GM23338 (cell line): ENCODE measurements at regions not wholly inside any gene's neighbourhood (a gene's known extent, or its start where the extent isn't known, plus 50 kb on each side); places are given as distances from the start of the nearest gene placed in this dataset.

Experiments used
- CREB1 ChIP-seq: fragments of 250-450 bp; sonication (Bioruptor Pico); IDR thresholded peaks from 2 replicates; pipeline ENCODE4 v1.5.0; 2020; ENCODE audit warnings: low read depth, mild to moderate bottlenecking, moderate library complexity
- EZH2 ChIP-seq: fragments of 200-600 bp; sonication (generic); IDR thresholded peaks from one replicate; pipeline ENCODE4 v1.8.0; 2017; ENCODE audit warnings: antibody characterized with exemption, mild to moderate bottlenecking, low read depth; ENCODE audit not compliant: unreplicated experiment
- EZH2phosphoT487 ChIP-seq: fragments of 200-600 bp; sonication (generic); IDR thresholded peaks from one replicate; pipeline ENCODE4 v1.8.1; 2018; ENCODE audit warnings: antibody characterized with exemption; ENCODE audit not compliant: unreplicated experiment
- POLR2AphosphoS5 ChIP-seq: IDR thresholded peaks from 2 replicates; pipeline ENCODE4 v1.6.1; 2016; ENCODE audit warnings: antibody characterized with exemption, low read depth
- TF ChIP-seq, protein P1 (sequence below), 2 experiments: fragments of 200-600 bp in 1 of 2; sonication (generic) in 1 of 2; conservative IDR thresholded peaks; 2 replicates each; pipeline versions ENCODE4 v1.5.1 to v1.6.1; 2016 to 2017; ENCODE audit warnings: antibody characterized with exemption in 2 of 2, low read depth in 2 of 2, mild to moderate bottlenecking in 2 of 2, moderate library complexity in 1 of 2
- TF ChIP-seq, protein P2 (sequence below): IDR thresholded peaks from one replicate; pipeline ENCODE4 v1.6.1; 2018; ENCODE audit warnings: antibody characterized with exemption; ENCODE audit not compliant: unreplicated experiment
- TF ChIP-seq, protein P3 (sequence below): fragments of 250-450 bp; sonication (Bioruptor Pico); IDR thresholded peaks from 2 replicates; pipeline ENCODE4 v1.5.0; 2020; ENCODE audit warnings: mild to moderate bottlenecking, moderate library complexity

DNA sequence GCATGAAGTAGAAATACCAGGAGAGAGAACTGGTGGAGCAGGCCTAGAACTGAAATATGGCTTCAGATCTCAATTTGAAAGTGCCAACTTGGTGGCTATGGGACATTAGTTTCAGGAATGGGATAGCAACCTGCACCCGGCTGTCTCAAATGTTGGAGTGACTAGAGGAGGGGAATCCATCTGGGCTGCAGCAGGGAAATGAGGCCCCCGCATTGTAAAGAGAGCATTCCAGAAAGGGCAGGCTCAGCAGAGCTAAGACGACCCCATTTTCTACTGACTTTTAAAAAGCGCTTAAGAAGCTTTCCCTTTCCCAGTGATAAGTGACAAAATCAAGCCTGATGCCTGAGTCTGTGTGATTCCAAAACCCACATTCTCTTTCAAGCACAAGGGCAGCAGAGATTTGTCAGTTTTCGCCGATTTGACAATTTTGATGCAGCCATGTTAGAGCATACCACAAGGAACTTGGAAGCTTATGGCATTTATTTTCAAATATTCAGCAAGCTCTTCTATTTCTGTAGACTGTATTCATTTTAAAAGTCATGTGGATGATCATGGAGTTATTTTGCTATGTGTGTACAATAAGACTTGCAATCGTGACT lies 119.8 kb upstream of the ARHGAP28 start:
- TF ChIP-seq, protein P1, sequence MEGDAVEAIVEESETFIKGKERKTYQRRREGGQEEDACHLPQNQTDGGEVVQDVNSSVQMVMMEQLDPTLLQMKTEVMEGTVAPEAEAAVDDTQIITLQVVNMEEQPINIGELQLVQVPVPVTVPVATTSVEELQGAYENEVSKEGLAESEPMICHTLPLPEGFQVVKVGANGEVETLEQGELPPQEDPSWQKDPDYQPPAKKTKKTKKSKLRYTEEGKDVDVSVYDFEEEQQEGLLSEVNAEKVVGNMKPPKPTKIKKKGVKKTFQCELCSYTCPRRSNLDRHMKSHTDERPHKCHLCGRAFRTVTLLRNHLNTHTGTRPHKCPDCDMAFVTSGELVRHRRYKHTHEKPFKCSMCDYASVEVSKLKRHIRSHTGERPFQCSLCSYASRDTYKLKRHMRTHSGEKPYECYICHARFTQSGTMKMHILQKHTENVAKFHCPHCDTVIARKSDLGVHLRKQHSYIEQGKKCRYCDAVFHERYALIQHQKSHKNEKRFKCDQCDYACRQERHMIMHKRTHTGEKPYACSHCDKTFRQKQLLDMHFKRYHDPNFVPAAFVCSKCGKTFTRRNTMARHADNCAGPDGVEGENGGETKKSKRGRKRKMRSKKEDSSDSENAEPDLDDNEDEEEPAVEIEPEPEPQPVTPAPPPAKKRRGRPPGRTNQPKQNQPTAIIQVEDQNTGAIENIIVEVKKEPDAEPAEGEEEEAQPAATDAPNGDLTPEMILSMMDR (conservative IDR thresholded peaks at IDR 0.05; ENCODE audit: low read depth in 2 of 2) = no peak
- TF ChIP-seq EZH2 = no peak
- TF ChIP-seq, protein P2, sequence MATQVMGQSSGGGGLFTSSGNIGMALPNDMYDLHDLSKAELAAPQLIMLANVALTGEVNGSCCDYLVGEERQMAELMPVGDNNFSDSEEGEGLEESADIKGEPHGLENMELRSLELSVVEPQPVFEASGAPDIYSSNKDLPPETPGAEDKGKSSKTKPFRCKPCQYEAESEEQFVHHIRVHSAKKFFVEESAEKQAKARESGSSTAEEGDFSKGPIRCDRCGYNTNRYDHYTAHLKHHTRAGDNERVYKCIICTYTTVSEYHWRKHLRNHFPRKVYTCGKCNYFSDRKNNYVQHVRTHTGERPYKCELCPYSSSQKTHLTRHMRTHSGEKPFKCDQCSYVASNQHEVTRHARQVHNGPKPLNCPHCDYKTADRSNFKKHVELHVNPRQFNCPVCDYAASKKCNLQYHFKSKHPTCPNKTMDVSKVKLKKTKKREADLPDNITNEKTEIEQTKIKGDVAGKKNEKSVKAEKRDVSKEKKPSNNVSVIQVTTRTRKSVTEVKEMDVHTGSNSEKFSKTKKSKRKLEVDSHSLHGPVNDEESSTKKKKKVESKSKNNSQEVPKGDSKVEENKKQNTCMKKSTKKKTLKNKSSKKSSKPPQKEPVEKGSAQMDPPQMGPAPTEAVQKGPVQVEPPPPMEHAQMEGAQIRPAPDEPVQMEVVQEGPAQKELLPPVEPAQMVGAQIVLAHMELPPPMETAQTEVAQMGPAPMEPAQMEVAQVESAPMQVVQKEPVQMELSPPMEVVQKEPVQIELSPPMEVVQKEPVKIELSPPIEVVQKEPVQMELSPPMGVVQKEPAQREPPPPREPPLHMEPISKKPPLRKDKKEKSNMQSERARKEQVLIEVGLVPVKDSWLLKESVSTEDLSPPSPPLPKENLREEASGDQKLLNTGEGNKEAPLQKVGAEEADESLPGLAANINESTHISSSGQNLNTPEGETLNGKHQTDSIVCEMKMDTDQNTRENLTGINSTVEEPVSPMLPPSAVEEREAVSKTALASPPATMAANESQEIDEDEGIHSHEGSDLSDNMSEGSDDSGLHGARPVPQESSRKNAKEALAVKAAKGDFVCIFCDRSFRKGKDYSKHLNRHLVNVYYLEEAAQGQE = no peak
- TF ChIP-seq POLR2AphosphoS5 = no peak
- TF ChIP-seq EZH2phosphoT487 = no peak
- TF ChIP-seq, protein P3, sequence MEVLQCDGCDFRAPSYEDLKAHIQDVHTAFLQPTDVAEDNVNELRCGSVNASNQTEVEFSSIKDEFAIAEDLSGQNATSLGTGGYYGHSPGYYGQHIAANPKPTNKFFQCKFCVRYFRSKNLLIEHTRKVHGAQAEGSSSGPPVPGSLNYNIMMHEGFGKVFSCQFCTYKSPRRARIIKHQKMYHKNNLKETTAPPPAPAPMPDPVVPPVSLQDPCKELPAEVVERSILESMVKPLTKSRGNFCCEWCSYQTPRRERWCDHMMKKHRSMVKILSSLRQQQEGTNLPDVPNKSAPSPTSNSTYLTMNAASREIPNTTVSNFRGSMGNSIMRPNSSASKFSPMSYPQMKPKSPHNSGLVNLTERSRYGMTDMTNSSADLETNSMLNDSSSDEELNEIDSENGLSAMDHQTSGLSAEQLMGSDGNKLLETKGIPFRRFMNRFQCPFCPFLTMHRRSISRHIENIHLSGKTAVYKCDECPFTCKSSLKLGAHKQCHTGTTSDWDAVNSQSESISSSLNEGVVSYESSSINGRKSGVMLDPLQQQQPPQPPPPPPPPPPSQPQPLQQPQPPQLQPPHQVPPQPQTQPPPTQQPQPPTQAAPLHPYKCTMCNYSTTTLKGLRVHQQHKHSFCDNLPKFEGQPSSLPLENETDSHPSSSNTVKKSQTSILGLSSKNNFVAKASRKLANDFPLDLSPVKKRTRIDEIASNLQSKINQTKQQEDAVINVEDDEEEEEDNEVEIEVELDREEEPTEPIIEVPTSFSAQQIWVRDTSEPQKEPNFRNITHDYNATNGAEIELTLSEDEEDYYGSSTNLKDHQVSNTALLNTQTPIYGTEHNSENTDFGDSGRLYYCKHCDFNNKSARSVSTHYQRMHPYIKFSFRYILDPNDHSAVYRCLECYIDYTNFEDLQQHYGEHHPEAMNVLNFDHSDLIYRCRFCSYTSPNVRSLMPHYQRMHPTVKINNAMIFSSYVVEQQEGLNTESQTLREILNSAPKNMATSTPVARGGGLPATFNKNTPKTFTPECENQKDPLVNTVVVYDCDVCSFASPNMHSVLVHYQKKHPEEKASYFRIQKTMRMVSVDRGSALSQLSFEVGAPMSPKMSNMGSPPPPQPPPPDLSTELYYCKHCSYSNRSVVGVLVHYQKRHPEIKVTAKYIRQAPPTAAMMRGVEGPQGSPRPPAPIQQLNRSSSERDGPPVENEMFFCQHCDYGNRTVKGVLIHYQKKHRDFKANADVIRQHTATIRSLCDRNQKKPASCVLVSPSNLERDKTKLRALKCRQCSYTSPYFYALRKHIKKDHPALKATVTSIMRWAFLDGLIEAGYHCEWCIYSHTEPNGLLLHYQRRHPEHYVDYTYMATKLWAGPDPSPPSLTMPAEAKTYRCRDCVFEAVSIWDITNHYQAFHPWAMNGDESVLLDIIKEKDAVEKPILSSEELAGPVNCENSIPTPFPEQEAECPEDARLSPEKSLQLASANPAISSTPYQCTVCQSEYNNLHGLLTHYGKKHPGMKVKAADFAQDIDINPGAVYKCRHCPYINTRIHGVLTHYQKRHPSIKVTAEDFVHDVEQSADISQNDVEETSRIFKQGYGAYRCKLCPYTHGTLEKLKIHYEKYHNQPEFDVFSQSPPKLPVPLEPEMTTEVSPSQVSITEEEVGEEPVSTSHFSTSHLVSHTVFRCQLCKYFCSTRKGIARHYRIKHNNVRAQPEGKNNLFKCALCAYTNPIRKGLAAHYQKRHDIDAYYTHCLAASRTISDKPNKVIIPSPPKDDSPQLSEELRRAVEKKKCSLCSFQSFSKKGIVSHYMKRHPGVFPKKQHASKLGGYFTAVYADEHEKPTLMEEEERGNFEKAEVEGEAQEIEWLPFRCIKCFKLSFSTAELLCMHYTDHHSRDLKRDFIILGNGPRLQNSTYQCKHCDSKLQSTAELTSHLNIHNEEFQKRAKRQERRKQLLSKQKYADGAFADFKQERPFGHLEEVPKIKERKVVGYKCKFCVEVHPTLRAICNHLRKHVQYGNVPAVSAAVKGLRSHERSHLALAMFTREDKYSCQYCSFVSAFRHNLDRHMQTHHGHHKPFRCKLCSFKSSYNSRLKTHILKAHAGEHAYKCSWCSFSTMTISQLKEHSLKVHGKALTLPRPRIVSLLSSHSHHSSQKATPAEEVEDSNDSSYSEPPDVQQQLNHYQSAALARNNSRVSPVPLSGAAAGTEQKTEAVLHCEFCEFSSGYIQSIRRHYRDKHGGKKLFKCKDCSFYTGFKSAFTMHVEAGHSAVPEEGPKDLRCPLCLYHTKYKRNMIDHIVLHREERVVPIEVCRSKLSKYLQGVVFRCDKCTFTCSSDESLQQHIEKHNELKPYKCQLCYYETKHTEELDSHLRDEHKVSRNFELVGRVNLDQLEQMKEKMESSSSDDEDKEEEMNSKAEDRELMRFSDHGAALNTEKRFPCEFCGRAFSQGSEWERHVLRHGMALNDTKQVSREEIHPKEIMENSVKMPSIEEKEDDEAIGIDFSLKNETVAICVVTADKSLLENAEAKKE (CRISPR knock-in tag) = no peak
- TF ChIP-seq CREB1 (CRISPR knock-in tag) = no peak
